RWPE1 (cell line): ENCODE measurements at regions not wholly inside any gene's neighbourhood (a gene's known extent, or its start where the extent isn't known, plus 50 kb on each side); places are given as distances from the start of the nearest gene placed in this dataset.

ENCODE experiments used
- CTCF ChIA-PET: fragments of 350-600 bp; sonication (Branson Sonifier 250); formaldehyde crosslinking; extraction: SDS; loops from one replicate; lab custom pipeline; 2021; lab: Yijun Ruan, JAX
- POLR2A ChIA-PET: fragments of 400-600 bp; formaldehyde crosslinking; extraction: SDS; loops from one replicate; lab custom pipeline; 2020; ENCODE audit warnings: antibody characterized with exemption; ENCODE audit not compliant: low non-redundant PET; lab: Yijun Ruan, JAX
- DNase-seq: peaks from one replicate; pipeline ENCODE4 v3.0.0; 2012; ENCODE audit warnings: low spot score
- H3K27ac ChIP-seq: fragments of 450-650 bp; 2 replicates; pipeline ENCODE4 v1.5.1; 2017
- CTCF ChIP-seq: fragments of 450-650 bp; conservative IDR thresholded peaks from 2 replicates; pipeline ENCODE4 v1.5.1; 2017; ENCODE audit warnings: low read depth, mild to moderate bottlenecking

- no peak for DNase-seq
- H3K27ac ChIP-seq: no peak overlapping the region
- TF ChIP-seq CTCF: no peak
- ChIA-PET POLR2A (no interaction called here), CTCF (interaction anchor here (0.6 kb wide), 1 partner anchor 141 kb away, joined by 3 read pairs; no protein-coding TSS in a partner anchor)
Observed at GRCh38 chr9:96133321-96134021, 168.5 kb downstream of the HSD17B3 start.

GRCh38 chr9:96131825-96132224 is 170.2 kb downstream of the HSD17B3 start:
- TF ChIP-seq CTCF: no peak
- CTCF ChIA-PET: no interaction called here
- DNase-seq: no peak
- POLR2A ChIA-PET: no interaction called here
- H3K27ac ChIP-seq: no peak overlapping the region

- ChIA-PET POLR2A (no interaction called here), CTCF (no interaction called here)
- TF ChIP-seq CTCF: no peak
- DNase-seq: no peak
- H3K27ac ChIP-seq: no peak overlapping the region
Observed at GRCh38 chr9:96130970-96131369, 171.0 kb downstream of the HSD17B3 start.

GRCh38 chr9:96129747-96130146 is 172.2 kb downstream of the HSD17B3 start:
- CTCF ChIA-PET: interaction anchor here (0.6 kb wide), 1 partner anchor 21 kb away, joined by 3 read pairs; no protein-coding TSS in a partner anchor

GRCh38 chr9:96128880-96129279 is 173.1 kb downstream of the HSD17B3 start:
- POLR2A ChIA-PET: no interaction called here
- no peak for DNase-seq
- CTCF ChIA-PET: no interaction called here
- H3K27ac ChIP-seq: no peak overlapping the region
- no peak for TF ChIP-seq CTCF

More at GRCh38 chr9:96129747-96130146, 172.2 kb downstream of the HSD17B3 start:
- no peak overlapping the region for H3K27ac ChIP-seq
- no peak for DNase-seq
- no peak for TF ChIP-seq CTCF
- POLR2A ChIA-PET: no interaction called here

GRCh38 chr9:96126321-96126881 is 175.6 kb downstream of the HSD17B3 start:
- no peak for TF ChIP-seq CTCF
- CTCF ChIA-PET: no interaction called here
- DNase-seq: no peak
- POLR2A ChIA-PET: no interaction called here
- H3K27ac ChIP-seq: no peak overlapping the region
